NB4 (cell line): ENCODE measurements at regions not wholly inside any gene's neighbourhood (a gene's known extent, or its start where the extent isn't known, plus 50 kb on each side); places are given as distances from the start of the nearest gene placed in this dataset.

Experiments
- MYC ChIP-seq: IDR thresholded peaks from 2 replicates; pipeline ENCODE4 v1.6.1; 2011; ENCODE audit warnings: low read depth, low read length
- POLR2A ChIP-seq: IDR thresholded peaks from 2 replicates; pipeline ENCODE4 v1.6.1; 2011; ENCODE audit warnings: mild to moderate bottlenecking; ENCODE audit not compliant: insufficient read length; ENCODE audit errors: extremely low read depth
- TF ChIP-seq, protein P1 (sequence below): IDR thresholded peaks from one replicate; pipeline ENCODE4 v1.5.1; 2012; ENCODE audit warnings: low read depth, low read length

DNA sequence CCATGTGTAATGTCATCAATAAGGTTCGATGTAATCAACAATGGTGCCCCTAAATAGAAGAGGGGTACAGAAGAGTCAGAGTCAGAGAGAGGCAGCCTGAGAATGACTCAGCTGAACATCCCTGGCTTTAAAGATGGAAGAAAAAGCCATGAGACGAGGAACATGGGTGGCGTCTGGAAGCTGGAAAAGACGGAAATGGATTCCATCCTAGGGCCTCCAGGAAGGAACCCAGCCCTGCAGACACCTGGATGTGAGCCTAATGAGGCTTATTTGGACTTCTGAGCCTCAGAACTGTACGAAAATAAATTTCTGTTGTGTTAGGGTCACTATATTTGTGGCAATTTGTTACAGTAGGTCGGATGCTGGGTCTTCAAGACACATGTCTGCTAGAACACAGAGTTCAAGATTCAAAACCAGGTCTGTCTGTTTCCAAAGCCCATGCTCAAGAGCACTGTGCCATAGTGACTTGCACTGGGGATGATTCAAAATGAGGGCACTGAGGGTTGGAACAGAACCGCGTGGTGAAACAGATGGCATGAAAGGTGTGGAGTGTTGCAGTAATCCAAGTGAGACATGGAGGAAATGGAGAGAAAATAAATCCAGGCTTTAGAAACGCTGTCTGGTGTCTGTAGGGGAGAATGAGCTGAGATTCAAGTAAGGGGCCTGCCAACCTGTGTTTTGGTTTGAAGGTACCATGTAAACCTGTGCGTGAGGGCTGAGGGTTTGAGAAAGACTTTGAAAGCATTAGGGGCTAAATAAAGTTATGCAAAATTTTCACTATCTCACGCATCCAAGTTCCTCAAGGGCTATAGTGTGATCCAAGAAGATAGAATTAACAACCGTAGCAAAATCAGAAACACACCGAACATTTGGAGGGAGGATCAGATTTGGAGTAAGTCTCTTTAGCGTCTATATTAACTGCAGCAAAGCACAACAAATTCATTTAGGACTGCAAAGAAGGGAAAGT is 849.1 kb upstream of the AUTS2 start:
- TF ChIP-seq, protein P1, sequence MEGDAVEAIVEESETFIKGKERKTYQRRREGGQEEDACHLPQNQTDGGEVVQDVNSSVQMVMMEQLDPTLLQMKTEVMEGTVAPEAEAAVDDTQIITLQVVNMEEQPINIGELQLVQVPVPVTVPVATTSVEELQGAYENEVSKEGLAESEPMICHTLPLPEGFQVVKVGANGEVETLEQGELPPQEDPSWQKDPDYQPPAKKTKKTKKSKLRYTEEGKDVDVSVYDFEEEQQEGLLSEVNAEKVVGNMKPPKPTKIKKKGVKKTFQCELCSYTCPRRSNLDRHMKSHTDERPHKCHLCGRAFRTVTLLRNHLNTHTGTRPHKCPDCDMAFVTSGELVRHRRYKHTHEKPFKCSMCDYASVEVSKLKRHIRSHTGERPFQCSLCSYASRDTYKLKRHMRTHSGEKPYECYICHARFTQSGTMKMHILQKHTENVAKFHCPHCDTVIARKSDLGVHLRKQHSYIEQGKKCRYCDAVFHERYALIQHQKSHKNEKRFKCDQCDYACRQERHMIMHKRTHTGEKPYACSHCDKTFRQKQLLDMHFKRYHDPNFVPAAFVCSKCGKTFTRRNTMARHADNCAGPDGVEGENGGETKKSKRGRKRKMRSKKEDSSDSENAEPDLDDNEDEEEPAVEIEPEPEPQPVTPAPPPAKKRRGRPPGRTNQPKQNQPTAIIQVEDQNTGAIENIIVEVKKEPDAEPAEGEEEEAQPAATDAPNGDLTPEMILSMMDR: no peak
- TF ChIP-seq POLR2A (no peak), MYC (no peak)
